ENCODE measurements at regions not wholly inside any gene's neighbourhood (a gene's known extent, or its start where the extent isn't known, plus 50 kb on each side); places are given as distances from the start of the nearest gene placed in this dataset.

GRCh38 chr2:45152691-45153090, 143.4 kb upstream of the SIX2 start:
- Histone ChIP-seq H3K9me2 (replicated peaks; ENCODE audit: low read length) (no peaks in the 10 kb centered on the region), H3K9ac (ENCODE audit: low read length) (no peak overlapping the region), H3K4me1 (ENCODE audit: insufficient read depth, low read length) (no peaks in the 10 kb centered on the region), H3K27me3 (ENCODE audit: low read length) (no peaks in the 10 kb centered on the region), H3K27ac (ENCODE audit: low read length) (no peak overlapping the region), H3K4me2 (ENCODE audit: low read length) (no peak overlapping the region), H3K79me2 (ENCODE audit: low read length) (no peaks in the 10 kb centered on the region), H2AFZ (ENCODE audit: low read length) (no peak overlapping the region), H3K36me3 (ENCODE audit: low read depth, low read length) (peaks cover 4% of the 10 kb centered on the region; the same call in 1 of the 2 replicates), H3K4me3 (ENCODE audit: low read length) (no peak overlapping the region), H3F3A (ENCODE audit: low read length, unreplicated experiment) (no peaks in the 10 kb centered on the region), H4K20me1 (ENCODE audit: low read length) (no peaks in the 10 kb centered on the region), H3K9me3 (ENCODE audit: low read length) (peaks cover 9% of the 10 kb centered on the region)
- intact Hi-C loops (cut with micrococcal nuclease) = no loop called here
- ChIA-PET CTCF (no interaction called here), POLR2A (ENCODE audit: unreplicated experiment) (no interaction called here)
- TF ChIP-seq EZH2phosphoT487 (IDR thresholded peaks at IDR 0.05; ENCODE audit: borderline replicate concordance, low read length) (no peak), CTCF (conservative IDR thresholded peaks at IDR 0.05; ENCODE audit: low read depth, low read length) (no peak), EZH2 (IDR thresholded peaks at IDR 0.05; ENCODE audit: low read length, unreplicated experiment) (no peak)
- ATAC-seq (no peak), DNase-seq (no peak)
- no TSS peak for BruUV-seq (replicated peaks)

GRCh38 chr2:45145073-45145899, 136.0 kb upstream of the SIX2 start:
- ChIA-PET CTCF (no interaction called here), POLR2A (ENCODE audit: unreplicated experiment) (no interaction called here)
- H3K36me3 ChIP-seq (ENCODE audit: low read depth, low read length) = no peaks in the 10 kb centered on the region
- H3F3A ChIP-seq (ENCODE audit: low read length, unreplicated experiment) = no peaks in the 10 kb centered on the region
- no peaks in the 10 kb centered on the region for H3K79me2 ChIP-seq (ENCODE audit: low read length)
- DNase-seq (no peak), ATAC-seq (no peak)
- H3K4me1 ChIP-seq (ENCODE audit: insufficient read depth, low read length) = no peaks in the 10 kb centered on the region
- no peak overlapping the region for H3K4me2 ChIP-seq (ENCODE audit: low read length)
- no peaks in the 10 kb centered on the region for H4K20me1 ChIP-seq (ENCODE audit: low read length)
- no peaks in the 10 kb centered on the region for H3K9me2 ChIP-seq (replicated peaks; ENCODE audit: low read length)
- no peak for TF ChIP-seq EZH2phosphoT487 (IDR thresholded peaks at IDR 0.05; ENCODE audit: borderline replicate concordance, low read length)
- no peak for TF ChIP-seq EZH2 (IDR thresholded peaks at IDR 0.05; ENCODE audit: low read length, unreplicated experiment)
- TF ChIP-seq CTCF (conservative IDR thresholded peaks at IDR 0.05; ENCODE audit: low read depth, low read length) = no peak
- no TSS peak for BruUV-seq (replicated peaks)
- H3K27ac ChIP-seq (ENCODE audit: low read length) = no peak overlapping the region
- no peak overlapping the region for H2AFZ ChIP-seq (ENCODE audit: low read length)
- H3K4me3 ChIP-seq (ENCODE audit: low read length) = no peak overlapping the region
- 0 out of 2 replicates have a peak, but pooled peaks cover under 1% of the 10 kb centered on the region for H3K9me3 ChIP-seq (ENCODE audit: low read length)
- no peaks in the 10 kb centered on the region for H3K27me3 ChIP-seq (ENCODE audit: low read length)
- no peak overlapping the region for H3K9ac ChIP-seq (ENCODE audit: low read length)
- intact Hi-C loops (cut with micrococcal nuclease) = no loop called here
